Glutamatergic neuron (in vitro differentiated cells): ENCODE measurements at regions not wholly inside any gene's neighbourhood (a gene's known extent, or its start where the extent isn't known, plus 50 kb on each side); places are given as distances from the start of the nearest gene placed in this dataset.

Source experiments
- DNase-seq: peaks from one replicate; pipeline ENCODE4 v3.0.0; 2022
- H3K27ac Mint-ChIP-seq: one replicate; pipeline ENCODE4 v1.8.0; 2020; ENCODE audit warnings: mild to moderate bottlenecking, mixed read lengths, inconsistent platforms; ENCODE audit not compliant: unreplicated experiment
- H3K27me3 Mint-ChIP-seq: one replicate; pipeline ENCODE4 v1.8.0; 2020; ENCODE audit warnings: mild to moderate bottlenecking, moderate library complexity, mixed read lengths, inconsistent platforms; ENCODE audit not compliant: unreplicated experiment
- H3K36me3 Mint-ChIP-seq: one replicate; pipeline ENCODE4 v1.8.0; 2020; ENCODE audit warnings: mild to moderate bottlenecking, mixed read lengths, inconsistent platforms; ENCODE audit not compliant: unreplicated experiment
- H3K4me1 Mint-ChIP-seq: one replicate; pipeline ENCODE4 v1.8.0; 2020; ENCODE audit warnings: mild to moderate bottlenecking, low read depth, mixed read lengths, inconsistent platforms; ENCODE audit not compliant: unreplicated experiment
- H3K4me3 Mint-ChIP-seq: one replicate; pipeline ENCODE4 v1.8.0; 2020; ENCODE audit warnings: mild to moderate bottlenecking, mixed read lengths, inconsistent platforms; ENCODE audit not compliant: unreplicated experiment
- H3K9me3 Mint-ChIP-seq: one replicate; pipeline ENCODE4 v1.8.0; 2020; ENCODE audit warnings: mild to moderate bottlenecking, moderate library complexity, mixed read lengths, inconsistent platforms; ENCODE audit not compliant: unreplicated experiment
- CTCF ChIP-seq: fragments of 200-600 bp; sonication (generic); IDR thresholded peaks from one replicate; pipeline ENCODE4 v1.5.0; 2021; ENCODE audit not compliant: partially characterized antibody, unreplicated experiment

DNA sequence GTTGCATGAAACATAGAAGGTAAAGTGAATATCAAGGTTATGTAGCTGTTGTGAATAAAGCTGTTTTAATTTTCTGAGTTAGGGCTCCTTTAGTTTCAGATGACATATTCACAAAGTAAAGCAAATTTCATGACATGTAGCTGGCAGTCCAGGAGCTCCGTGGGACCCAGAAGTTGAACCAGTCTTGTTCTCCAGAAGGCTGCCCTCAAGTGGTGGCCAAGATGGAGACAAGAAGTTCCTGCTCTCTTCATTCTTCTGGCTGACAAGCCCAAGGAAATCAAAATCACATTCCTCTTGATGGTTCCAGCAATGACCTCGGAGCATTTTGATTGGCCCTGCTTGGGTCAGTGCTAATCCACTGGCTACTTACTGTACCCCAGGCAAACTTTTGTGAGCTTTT, 128.7 kb downstream of the LIG4 start:
- TF ChIP-seq CTCF: no peak
- H3K9me3 Mint-ChIP-seq: no peaks in the 10 kb centered on the region
- no peaks in the 10 kb centered on the region for H3K36me3 Mint-ChIP-seq
- no peak overlapping the region for H3K27ac Mint-ChIP-seq
- DNase-seq: no peak
- H3K4me3 Mint-ChIP-seq: no peak overlapping the region
- no peaks in the 10 kb centered on the region for H3K4me1 Mint-ChIP-seq
- peaks cover 1% of the 10 kb centered on the region for H3K27me3 Mint-ChIP-seq

- Mint-ChIP-seq H3K27me3 (peaks cover 1% of the 10 kb centered on the region), H3K4me3 (no peak overlapping the region), H3K27ac (no peak overlapping the region), H3K36me3 (no peaks in the 10 kb centered on the region), H3K9me3 (no peaks in the 10 kb centered on the region), H3K4me1 (no peaks in the 10 kb centered on the region)
- no peak for DNase-seq
- TF ChIP-seq CTCF: no peak
Measured at GRCh38 chr13:108084840-108085239, 130.5 kb downstream of the LIG4 start.

GRCh38 chr13:108083056-108083455, 132.3 kb downstream of the LIG4 start:
- Mint-ChIP-seq H3K4me1 (no peaks in the 10 kb centered on the region), H3K27me3 (peaks cover 1% of the 10 kb centered on the region), H3K9me3 (no peaks in the 10 kb centered on the region), H3K27ac (no peak overlapping the region), H3K4me3 (no peak overlapping the region), H3K36me3 (no peaks in the 10 kb centered on the region)
- no peak for TF ChIP-seq CTCF
- no peak for DNase-seq

GRCh38 chr13:108082481-108082880, 132.9 kb downstream of the LIG4 start:
- H3K4me3 Mint-ChIP-seq: no peak overlapping the region
- no peaks in the 10 kb centered on the region for H3K9me3 Mint-ChIP-seq
- peaks cover 1% of the 10 kb centered on the region for H3K27me3 Mint-ChIP-seq
- no peak overlapping the region for H3K27ac Mint-ChIP-seq
- no peaks in the 10 kb centered on the region for H3K4me1 Mint-ChIP-seq
- no peak for DNase-seq
- no peak for TF ChIP-seq CTCF
- H3K36me3 Mint-ChIP-seq: peaks cover under 1% of the 10 kb centered on the region

DNA sequence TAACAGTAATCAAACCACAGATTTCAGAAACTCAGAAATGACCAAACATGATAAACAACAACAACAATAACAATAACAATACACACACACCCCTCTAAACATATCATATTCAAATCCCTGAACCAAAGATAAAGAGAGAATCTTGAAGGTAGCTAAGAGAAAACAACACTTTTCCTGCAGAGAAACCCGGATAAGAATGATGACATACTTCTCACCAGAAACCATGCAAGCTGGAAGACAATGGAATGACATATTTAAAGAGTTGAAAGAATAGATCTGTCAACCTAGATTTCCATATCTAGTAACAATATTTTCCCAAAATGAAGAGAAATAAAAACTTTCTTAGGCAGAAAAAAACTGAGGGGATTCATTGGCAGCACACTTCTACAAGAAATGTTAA, 138.1 kb downstream of the LIG4 start:
- no peak for TF ChIP-seq CTCF
- Mint-ChIP-seq H3K4me3 (no peak overlapping the region), H3K36me3 (peaks cover 7% of the 10 kb centered on the region), H3K27me3 (peaks cover 3% of the 10 kb centered on the region), H3K4me1 (no peaks in the 10 kb centered on the region), H3K27ac (no peak overlapping the region), H3K9me3 (peaks cover 2% of the 10 kb centered on the region)
- DNase-seq: no peak
